Neural progenitor cell (in vitro differentiated cells): ENCODE measurements at regions not wholly inside any gene's neighbourhood (a gene's known extent, or its start where the extent isn't known, plus 50 kb on each side); places are given as distances from the start of the nearest gene placed in this dataset.

Experiments used
- DNase-seq: peaks from one replicate; pipeline ENCODE4 v3.0.0-alpha.2; 2016; ENCODE audit warnings: low spot score
- H2AFZ ChIP-seq: fragments of 200-600 bp; sonication (generic); replicated peaks from 2 replicates; pipeline ENCODE4 v1.6.1; 2016; ENCODE audit warnings: antibody characterized with exemption
- H3F3A ChIP-seq: fragments of 200-600 bp; sonication (generic); 2 replicates; pipeline ENCODE4 v1.6.1; 2016; ENCODE audit warnings: antibody characterized with exemption, low read depth
- H3K27ac ChIP-seq: fragments of 200-600 bp; sonication (generic); 2 replicates; pipeline ENCODE4 v1.5.1; 2016; ENCODE audit warnings: mild to moderate bottlenecking
- H3K27me3 ChIP-seq: fragments of 200-600 bp; sonication (generic); 2 replicates; pipeline ENCODE4 v1.6.1; 2016; ENCODE audit warnings: mild to moderate bottlenecking, moderate library complexity
- H3K36me3 ChIP-seq: fragments of 200-600 bp; sonication (generic); 2 replicates; pipeline ENCODE4 v1.5.1; 2016
- H3K4me1 ChIP-seq: fragments of 200-600 bp; sonication (generic); 2 replicates; pipeline ENCODE4 v1.6.1; 2016; ENCODE audit warnings: mixed run types
- H3K4me2 ChIP-seq: fragments of 200-600 bp; sonication (generic); 2 replicates; pipeline ENCODE4 v1.6.1; 2016
- H3K4me3 ChIP-seq: fragments of 200-600 bp; sonication (generic); 2 replicates; pipeline ENCODE4 v1.5.1; 2016
- H3K79me2 ChIP-seq: fragments of 200-600 bp; sonication (generic); 2 replicates; pipeline ENCODE4 v1.6.1; 2016; ENCODE audit warnings: low read depth
- H3K9ac ChIP-seq: fragments of 200-600 bp; sonication (generic); 2 replicates; pipeline ENCODE4 v1.6.1; 2016
- H3K9me3 ChIP-seq: fragments of 200-600 bp; sonication (generic); 2 replicates; pipeline ENCODE4 v1.5.1; 2016; ENCODE audit warnings: low read depth
- H4K20me1 ChIP-seq: fragments of 200-600 bp; sonication (generic); 2 replicates; pipeline ENCODE4 v1.6.1; 2016; ENCODE audit warnings: low read depth
- H3K27ac Mint-ChIP-seq: 3 replicates; pipeline ENCODE4 v1.8.0; 2021; ENCODE audit warnings: mixed read lengths
- H3K27me3 Mint-ChIP-seq: 2 replicates; pipeline ENCODE4 v1.8.0; 2022; ENCODE audit warnings: low read depth, mild to moderate bottlenecking, inconsistent platforms, moderate library complexity, mixed read lengths; ENCODE audit not compliant: insufficient read depth
- H3K36me3 Mint-ChIP-seq: 3 replicates; pipeline ENCODE4 v1.8.0; 2021; ENCODE audit warnings: mixed read lengths
- H3K4me1 Mint-ChIP-seq: 3 replicates; pipeline ENCODE4 v1.8.0; 2021; ENCODE audit warnings: mixed read lengths
- H3K4me3 Mint-ChIP-seq: 3 replicates; pipeline ENCODE4 v1.8.0; 2021; ENCODE audit warnings: mild to moderate bottlenecking, moderate library complexity, mixed read lengths
- H3K9me3 Mint-ChIP-seq: 3 replicates; pipeline ENCODE4 v1.8.0; 2020; ENCODE audit warnings: mixed read lengths
- CTCF ChIP-seq: fragments of 200-600 bp; sonication (generic); IDR thresholded peaks from 2 replicates; pipeline ENCODE4 v1.5.1; 2017; ENCODE audit warnings: antibody characterized with exemption, mild to moderate bottlenecking
- EZH2 ChIP-seq: fragments of 200-600 bp; sonication (generic); IDR thresholded peaks from 2 replicates; pipeline ENCODE4 v1.6.1; 2017; ENCODE audit warnings: antibody characterized with exemption, mild to moderate bottlenecking, moderate library complexity
- EZH2phosphoT487 ChIP-seq: fragments of 200-600 bp; sonication (generic); IDR thresholded peaks from 2 replicates; pipeline ENCODE4 v1.6.1; 2017; ENCODE audit warnings: antibody characterized with exemption

- H3K4me1 ChIP-seq, result peaks cover 6% of the 10 kb centered on the region
- Mint-ChIP-seq H3K4me3 (no peak overlapping the region), H3K36me3 (no peaks in the 10 kb centered on the region), H3K27ac (no peak overlapping the region), H3K9me3 (peaks cover 16% of the 10 kb centered on the region), H3K27me3 (peaks cover 3% of the 10 kb centered on the region), H3K4me1 (no peaks in the 10 kb centered on the region)
- H3K79me2 ChIP-seq, result no peaks in the 10 kb centered on the region
- H3K36me3 ChIP-seq, result no peaks in the 10 kb centered on the region
- no peak overlapping the region for H3K4me3 ChIP-seq
- no peak overlapping the region for H3K27ac ChIP-seq
- DNase-seq, result no peak
- H3K9me3 ChIP-seq, result no peaks in the 10 kb centered on the region
- TF ChIP-seq EZH2 (no peak), EZH2phosphoT487 (no peak), CTCF (no peak)
- no peak overlapping the region for H3K4me2 ChIP-seq
- H4K20me1 ChIP-seq, result no peaks in the 10 kb centered on the region
- H3F3A ChIP-seq, result peaks cover 4% of the 10 kb centered on the region
- H2AFZ ChIP-seq, result no peak overlapping the region
- no peaks in the 10 kb centered on the region for H3K27me3 ChIP-seq
- H3K9ac ChIP-seq, result no peak overlapping the region
Measured at GRCh38 chr6:3949521-3949920, 100.3 kb downstream of the FAM50B start.

DNA sequence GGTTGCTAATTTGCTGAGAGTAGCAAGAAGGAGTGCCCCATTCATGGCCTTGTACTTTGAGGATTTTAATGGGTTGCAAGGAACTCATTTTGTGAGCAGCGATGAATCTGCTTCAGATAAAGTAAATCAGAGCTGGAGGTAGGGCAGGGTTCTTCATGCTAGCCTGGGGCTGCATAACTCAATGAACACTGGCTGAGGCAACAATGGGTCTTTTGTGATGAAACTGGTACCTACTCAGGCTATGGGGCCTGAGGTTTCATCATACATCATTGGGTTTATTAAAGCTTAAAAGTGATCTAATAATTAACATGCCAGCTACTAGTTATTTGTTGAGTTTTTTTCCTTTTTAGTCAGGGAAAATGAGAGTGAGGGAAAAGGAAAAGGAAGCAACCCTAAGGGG, 106.9 kb downstream of the FAM50B start:
- Histone ChIP-seq H3K4me2 (no peak overlapping the region), H4K20me1 (no peaks in the 10 kb centered on the region), H2AFZ (no peak overlapping the region), H3K4me1 (no peaks in the 10 kb centered on the region), H3K9ac (no peak overlapping the region), H3K79me2 (no peaks in the 10 kb centered on the region), H3K4me3 (no peak overlapping the region), H3K27me3 (no peaks in the 10 kb centered on the region), H3K27ac (no peak overlapping the region), H3F3A (no peaks in the 10 kb centered on the region), H3K9me3 (no peaks in the 10 kb centered on the region), H3K36me3 (no peaks in the 10 kb centered on the region)
- no peaks in the 10 kb centered on the region for H3K27me3 Mint-ChIP-seq
- no peaks in the 10 kb centered on the region for H3K4me1 Mint-ChIP-seq
- no peak for DNase-seq
- H3K36me3 Mint-ChIP-seq, result no peaks in the 10 kb centered on the region
- no peak overlapping the region for H3K4me3 Mint-ChIP-seq
- TF ChIP-seq EZH2, result no peak
- TF ChIP-seq EZH2phosphoT487, result no peak
- TF ChIP-seq CTCF, result no peak
- peaks cover 18% of the 10 kb centered on the region for H3K9me3 Mint-ChIP-seq
- H3K27ac Mint-ChIP-seq, result no peak overlapping the region

GRCh38 chr6:3957321-3957720, 108.1 kb downstream of the FAM50B start:
- no peaks in the 10 kb centered on the region for H3K27me3 Mint-ChIP-seq
- peaks cover 12% of the 10 kb centered on the region for H3K9me3 Mint-ChIP-seq
- Histone ChIP-seq H3K79me2 (no peaks in the 10 kb centered on the region), H2AFZ (no peak overlapping the region), H3K36me3 (no peaks in the 10 kb centered on the region), H3K9ac (no peak overlapping the region), H3K27me3 (no peaks in the 10 kb centered on the region), H3K4me2 (no peak overlapping the region), H3F3A (no peaks in the 10 kb centered on the region), H4K20me1 (no peaks in the 10 kb centered on the region), H3K9me3 (no peaks in the 10 kb centered on the region), H3K4me1 (no peaks in the 10 kb centered on the region), H3K4me3 (no peak overlapping the region), H3K27ac (no peak overlapping the region)
- DNase-seq, result no peak
- H3K27ac Mint-ChIP-seq, result no peak overlapping the region
- H3K4me3 Mint-ChIP-seq, result no peak overlapping the region
- H3K36me3 Mint-ChIP-seq, result no peaks in the 10 kb centered on the region
- no peaks in the 10 kb centered on the region for H3K4me1 Mint-ChIP-seq
- no peak for TF ChIP-seq CTCF
- TF ChIP-seq EZH2phosphoT487, result no peak
- no peak for TF ChIP-seq EZH2

DNA sequence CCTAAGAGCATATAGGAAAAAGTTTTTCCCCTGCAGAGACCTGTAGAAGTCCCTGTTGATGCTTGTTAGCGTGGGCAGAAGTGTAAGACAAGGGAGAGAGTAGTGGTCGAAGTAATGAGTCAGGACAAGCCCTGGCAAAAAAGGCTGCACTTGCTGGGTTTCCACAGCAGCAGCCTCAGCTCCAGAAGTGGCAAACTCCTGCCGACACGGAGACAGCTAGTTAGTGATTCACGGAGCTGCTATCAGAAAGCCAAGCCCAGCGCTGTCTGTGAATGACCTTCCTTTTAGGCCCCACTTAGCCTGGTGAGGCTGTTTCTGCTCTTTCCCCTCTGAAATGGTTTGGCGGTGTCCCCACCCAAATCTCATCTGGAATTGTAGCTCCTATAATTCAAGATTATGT, 109.1 kb downstream of the FAM50B start:
- Histone ChIP-seq H3K9ac (no peak overlapping the region), H3K4me2 (no peak overlapping the region), H3K27me3 (no peaks in the 10 kb centered on the region), H4K20me1 (no peaks in the 10 kb centered on the region), H3F3A (no peaks in the 10 kb centered on the region), H3K79me2 (no peaks in the 10 kb centered on the region), H3K4me1 (no peaks in the 10 kb centered on the region), H3K27ac (no peak overlapping the region), H3K36me3 (no peaks in the 10 kb centered on the region), H2AFZ (no peak overlapping the region), H3K9me3 (no peaks in the 10 kb centered on the region), H3K4me3 (no peak overlapping the region)
- Mint-ChIP-seq H3K9me3 (peaks cover 5% of the 10 kb centered on the region), H3K4me1 (peaks cover 6% of the 10 kb centered on the region), H3K4me3 (no peak overlapping the region), H3K36me3 (no peaks in the 10 kb centered on the region), H3K27me3 (no peaks in the 10 kb centered on the region), H3K27ac (no peak overlapping the region)
- TF ChIP-seq EZH2, result no peak
- no peak for TF ChIP-seq EZH2phosphoT487
- no peak for TF ChIP-seq CTCF
- no peak for DNase-seq
